ENCODE measurements at regions not wholly inside any gene's neighbourhood (a gene's known extent, or its start where the extent isn't known, plus 50 kb on each side); places are given as distances from the start of the nearest gene placed in this dataset.

DNA sequence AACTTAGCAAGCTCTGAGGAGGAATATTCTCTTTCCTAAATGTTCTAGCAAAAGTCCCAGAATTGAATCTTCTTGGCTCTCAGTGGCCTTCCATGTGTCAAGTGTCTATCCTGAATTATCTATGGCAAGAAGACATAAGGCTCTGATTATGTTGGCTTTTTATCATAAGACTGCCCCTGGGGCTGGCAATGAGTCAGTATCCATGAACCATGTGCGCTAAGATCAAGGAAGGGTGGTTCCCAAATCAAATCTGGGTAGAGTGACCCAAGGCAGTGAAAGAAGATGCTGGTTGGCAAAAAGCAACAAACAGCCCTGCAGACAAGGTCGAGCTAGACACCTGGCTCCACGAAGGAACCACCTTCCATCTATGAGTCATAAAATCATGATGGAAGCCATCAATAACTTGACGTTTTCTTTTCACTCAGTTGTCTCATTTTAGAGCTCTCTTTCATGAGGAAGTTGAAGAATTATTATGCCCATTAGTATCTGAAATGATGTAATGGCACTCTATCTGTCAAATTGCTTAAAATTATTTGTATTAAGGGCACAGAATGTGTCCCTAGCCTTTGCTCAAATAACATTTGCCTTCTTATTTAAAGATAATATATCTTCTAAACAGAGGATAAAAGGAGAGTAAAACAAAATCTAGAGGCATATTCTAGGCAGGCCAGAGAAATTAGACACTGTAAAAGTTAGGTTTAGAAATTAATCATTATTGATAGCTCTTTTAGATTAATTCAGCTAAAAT is 657.7 kb upstream of the GOT2 start:
- TF ChIP-seq POLR2A (IDR thresholded peaks at IDR 0.05; ENCODE audit: low read depth, low read length) (no peak), TAF1 (IDR thresholded peaks at IDR 0.05; ENCODE audit: borderline replicate concordance, low read depth, low read length) (no peak), POLR2AphosphoS5 (IDR thresholded peaks at IDR 0.05; ENCODE audit: low read depth, low read length) (no peak)
- no peak for FAIRE-seq
- DNase-seq (ENCODE audit: insufficient read length) = no peak

DNA sequence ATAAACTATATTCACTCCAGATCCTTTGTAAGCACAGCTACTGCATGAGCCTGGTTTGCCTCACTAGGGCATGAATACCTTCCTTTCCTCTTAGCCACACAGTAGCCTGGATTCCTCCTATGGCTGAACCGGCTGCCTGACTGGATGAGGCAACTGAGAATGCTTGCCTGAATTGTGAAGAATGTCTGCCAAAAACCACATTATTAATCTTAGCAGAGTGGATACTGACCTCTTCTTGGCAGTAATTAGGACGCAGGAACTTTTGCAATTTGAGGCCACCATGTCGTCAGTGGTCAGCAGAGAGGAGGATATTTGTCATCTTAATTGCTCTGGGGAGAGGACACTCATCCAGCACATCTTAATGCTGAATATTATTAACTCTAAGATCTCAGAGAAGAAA is 651.8 kb upstream of the GOT2 start:
- no peak for FAIRE-seq
- DNase-seq (ENCODE audit: insufficient read length) = no peak
- TF ChIP-seq TAF1 (IDR thresholded peaks at IDR 0.05; ENCODE audit: borderline replicate concordance, low read depth, low read length) (no peak), POLR2AphosphoS5 (IDR thresholded peaks at IDR 0.05; ENCODE audit: low read depth, low read length) (no peak), POLR2A (IDR thresholded peaks at IDR 0.05; ENCODE audit: low read depth, low read length) (no peak)

DNA sequence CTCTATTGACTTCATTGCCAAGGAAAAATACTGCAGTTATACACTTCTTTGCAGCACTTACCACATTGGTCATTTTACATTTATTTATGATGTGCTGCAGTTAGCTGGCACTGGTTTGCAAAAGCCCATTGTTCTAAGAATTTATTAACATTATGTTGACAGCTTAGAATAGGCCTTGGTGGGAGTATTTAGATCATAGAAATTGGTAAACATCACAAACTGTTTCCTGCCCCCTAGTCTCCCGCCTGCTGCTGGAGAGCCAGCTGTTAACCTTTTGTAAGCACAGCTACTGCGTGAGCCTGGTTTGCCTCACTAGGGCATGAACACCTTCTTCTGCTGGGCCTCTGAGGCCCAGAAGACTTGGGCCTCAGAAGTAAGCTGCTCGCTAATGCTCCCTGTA is 651.4 kb upstream of the GOT2 start:
- no peak for FAIRE-seq
- DNase-seq (ENCODE audit: insufficient read length) = no peak
- TF ChIP-seq TAF1 (IDR thresholded peaks at IDR 0.05; ENCODE audit: borderline replicate concordance, low read depth, low read length) (no peak), POLR2AphosphoS5 (IDR thresholded peaks at IDR 0.05; ENCODE audit: low read depth, low read length) (no peak), POLR2A (IDR thresholded peaks at IDR 0.05; ENCODE audit: low read depth, low read length) (no peak)

DNA sequence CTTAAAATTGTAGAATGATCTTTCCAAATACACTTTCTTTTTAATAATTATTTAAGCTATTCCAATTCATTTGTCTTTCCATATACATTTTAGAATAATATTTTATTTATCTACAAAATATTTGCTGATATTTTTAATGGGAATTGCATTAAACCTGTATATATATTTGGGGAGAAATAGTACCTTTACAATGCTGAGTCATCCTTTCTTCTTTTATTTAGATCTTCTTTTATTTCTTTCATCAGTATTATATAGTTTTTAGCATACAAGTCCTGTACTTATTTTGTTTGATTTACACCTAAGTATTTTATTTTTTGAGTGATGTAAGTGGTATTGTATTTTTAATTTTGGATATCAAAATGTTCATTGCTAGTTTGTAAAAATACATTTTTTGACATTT is 639.5 kb upstream of the GOT2 start:
- DNase-seq (ENCODE audit: insufficient read length) (no peak), FAIRE-seq (no peak)
- TF ChIP-seq POLR2A (IDR thresholded peaks at IDR 0.05; ENCODE audit: low read depth, low read length) = no peak
- TF ChIP-seq TAF1 (IDR thresholded peaks at IDR 0.05; ENCODE audit: borderline replicate concordance, low read depth, low read length) = no peak
- no peak for TF ChIP-seq POLR2AphosphoS5 (IDR thresholded peaks at IDR 0.05; ENCODE audit: low read depth, low read length)

DNA sequence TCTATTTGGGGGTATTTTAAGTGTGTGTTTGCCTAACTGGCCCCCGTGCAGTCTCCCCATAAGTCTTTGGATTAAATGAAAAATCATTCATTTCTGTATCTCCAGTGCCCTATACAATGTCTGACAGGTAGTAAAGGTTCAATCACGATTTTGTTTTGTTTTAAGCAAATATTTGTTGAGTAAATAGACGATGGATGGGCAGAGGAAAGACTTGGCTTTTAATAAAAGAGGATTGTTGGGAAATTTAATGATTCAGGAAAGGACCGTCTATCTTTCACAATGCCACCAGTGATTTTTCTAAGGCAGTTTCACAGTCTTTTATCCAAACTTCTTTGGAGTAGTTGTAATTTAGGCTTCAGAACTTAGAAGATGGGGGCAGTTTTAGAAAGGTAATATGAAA is 636.6 kb upstream of the GOT2 start:
- FAIRE-seq = no peak
- no peak for DNase-seq (ENCODE audit: insufficient read length)
- TF ChIP-seq POLR2AphosphoS5 (IDR thresholded peaks at IDR 0.05; ENCODE audit: low read depth, low read length) (no peak), TAF1 (IDR thresholded peaks at IDR 0.05; ENCODE audit: borderline replicate concordance, low read depth, low read length) (no peak), POLR2A (IDR thresholded peaks at IDR 0.05; ENCODE audit: low read depth, low read length) (no peak)

DNA sequence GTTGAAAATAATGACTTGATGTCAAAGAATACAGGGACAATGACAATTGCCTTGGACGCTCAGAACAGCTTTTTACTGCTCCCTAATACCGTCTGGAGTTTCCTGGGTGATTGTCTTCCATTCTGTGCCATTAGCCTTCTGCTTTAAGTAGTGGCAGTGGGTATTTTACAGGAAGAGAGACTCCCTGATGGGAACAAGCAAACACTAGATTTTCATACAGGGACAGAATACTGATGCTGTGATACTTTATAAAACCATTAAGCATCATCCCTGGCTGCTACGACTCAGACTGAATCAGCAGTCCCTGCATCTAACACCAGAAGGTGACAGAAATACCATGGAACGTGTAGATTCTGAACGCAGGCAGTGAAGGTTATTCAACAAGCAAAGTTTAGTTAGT is 635.4 kb upstream of the GOT2 start:
- no peak for TF ChIP-seq POLR2AphosphoS5 (IDR thresholded peaks at IDR 0.05; ENCODE audit: low read depth, low read length)
- no peak for TF ChIP-seq TAF1 (IDR thresholded peaks at IDR 0.05; ENCODE audit: borderline replicate concordance, low read depth, low read length)
- TF ChIP-seq POLR2A (IDR thresholded peaks at IDR 0.05; ENCODE audit: low read depth, low read length) = no peak
- FAIRE-seq (no peak), DNase-seq (ENCODE audit: insufficient read length) (no peak)

- TF ChIP-seq POLR2AphosphoS5 (IDR thresholded peaks at IDR 0.05; ENCODE audit: low read depth, low read length) (no peak), POLR2A (IDR thresholded peaks at IDR 0.05; ENCODE audit: low read depth, low read length) (no peak), TAF1 (IDR thresholded peaks at IDR 0.05; ENCODE audit: borderline replicate concordance, low read depth, low read length) (no peak)
- DNase-seq (ENCODE audit: insufficient read length) = no peak
- FAIRE-seq = no peak
These were observed 634.5 kb upstream of the GOT2 start for GRCh38 chr16:59368586-59368985.

GRCh38 chr16:59356709-59357108 is 622.6 kb upstream of the GOT2 start:
- TF ChIP-seq POLR2AphosphoS5 (IDR thresholded peaks at IDR 0.05; ENCODE audit: low read depth, low read length) = no peak
- TF ChIP-seq POLR2A (IDR thresholded peaks at IDR 0.05; ENCODE audit: low read depth, low read length) = no peak
- no peak for TF ChIP-seq TAF1 (IDR thresholded peaks at IDR 0.05; ENCODE audit: borderline replicate concordance, low read depth, low read length)
- DNase-seq (ENCODE audit: insufficient read length) = no peak
- no peak for FAIRE-seq

DNA sequence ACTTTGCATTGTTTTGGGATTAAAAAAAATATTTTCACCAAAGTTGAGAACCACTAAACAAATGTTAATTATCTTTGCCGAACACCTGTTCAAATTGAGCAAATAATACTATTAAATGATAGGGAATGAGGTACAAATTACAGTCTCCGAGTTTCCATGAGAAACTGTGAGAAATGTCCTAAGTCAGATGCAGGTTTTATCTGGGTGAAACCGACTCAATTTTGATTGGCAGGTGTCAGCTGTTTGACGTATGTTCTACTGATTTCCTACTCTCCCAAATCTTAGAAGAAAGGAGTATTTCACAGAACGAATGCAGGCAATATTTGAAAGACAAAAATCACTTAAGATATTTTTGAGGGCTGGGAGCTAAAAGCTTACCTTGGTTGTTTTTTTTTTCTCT is 622.0 kb upstream of the GOT2 start:
- FAIRE-seq (no peak), DNase-seq (ENCODE audit: insufficient read length) (no peak)
- TF ChIP-seq TAF1 (IDR thresholded peaks at IDR 0.05; ENCODE audit: borderline replicate concordance, low read depth, low read length) = no peak
- TF ChIP-seq POLR2AphosphoS5 (IDR thresholded peaks at IDR 0.05; ENCODE audit: low read depth, low read length) = no peak
- TF ChIP-seq POLR2A (IDR thresholded peaks at IDR 0.05; ENCODE audit: low read depth, low read length) = no peak

DNA sequence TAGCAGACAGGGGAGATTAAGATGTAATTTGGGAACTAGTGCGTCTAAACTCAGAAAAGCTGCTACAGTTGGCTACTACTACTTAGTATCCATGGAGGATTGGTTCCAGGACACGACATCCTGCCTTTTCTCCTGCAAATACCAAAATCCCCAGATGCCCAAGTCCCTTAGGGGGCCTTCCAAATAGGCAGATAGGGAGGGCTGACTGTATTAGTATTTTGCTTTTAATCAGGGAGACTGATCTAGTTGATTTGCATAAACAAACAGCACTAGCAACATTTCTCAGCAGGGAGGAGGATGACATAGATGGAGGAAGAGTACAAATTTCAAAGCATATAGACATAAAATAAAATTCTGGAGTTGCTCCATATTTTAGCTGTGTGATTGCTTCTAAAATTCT is 621.6 kb upstream of the GOT2 start:
- FAIRE-seq (no peak), DNase-seq (ENCODE audit: insufficient read length) (no peak)
- no peak for TF ChIP-seq POLR2A (IDR thresholded peaks at IDR 0.05; ENCODE audit: low read depth, low read length)
- TF ChIP-seq TAF1 (IDR thresholded peaks at IDR 0.05; ENCODE audit: borderline replicate concordance, low read depth, low read length) = no peak
- no peak for TF ChIP-seq POLR2AphosphoS5 (IDR thresholded peaks at IDR 0.05; ENCODE audit: low read depth, low read length)

DNA sequence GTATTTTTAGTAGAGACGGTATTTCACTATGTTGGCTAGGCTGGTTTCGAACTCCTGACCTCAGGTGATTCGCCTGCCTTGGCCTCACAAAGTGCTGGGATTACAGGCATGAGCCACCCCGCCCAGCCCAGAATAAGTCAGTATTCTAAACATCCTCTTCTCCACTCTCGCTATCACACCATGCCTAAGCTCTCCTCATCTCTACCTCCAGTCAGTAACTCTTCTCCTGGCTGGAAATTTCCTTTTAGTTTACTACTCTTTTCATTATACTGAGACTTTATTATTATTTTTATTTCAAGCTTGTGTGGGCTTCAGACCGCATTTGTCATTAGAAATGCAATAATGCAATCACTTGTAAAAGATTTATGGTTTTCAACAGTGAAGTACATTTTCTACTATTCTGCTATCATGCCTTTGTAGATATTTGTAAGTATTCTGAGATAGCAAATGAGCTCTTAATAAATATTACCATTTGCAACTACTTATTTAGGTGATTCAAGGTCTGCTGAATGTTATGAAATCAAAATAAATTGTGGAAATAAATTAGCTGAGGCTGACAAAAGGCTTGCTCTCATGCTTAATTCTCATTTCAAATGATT is 617.3 kb upstream of the GOT2 start:
- DNase-seq (ENCODE audit: insufficient read length) = no peak
- no peak for FAIRE-seq
- TF ChIP-seq POLR2AphosphoS5 (IDR thresholded peaks at IDR 0.05; ENCODE audit: low read depth, low read length) (no peak), TAF1 (IDR thresholded peaks at IDR 0.05; ENCODE audit: borderline replicate concordance, low read depth, low read length) (no peak), POLR2A (IDR thresholded peaks at IDR 0.05; ENCODE audit: low read depth, low read length) (no peak)

GRCh38 chr16:59350670-59351069 is 616.6 kb upstream of the GOT2 start:
- TF ChIP-seq POLR2AphosphoS5 (IDR thresholded peaks at IDR 0.05; ENCODE audit: low read depth, low read length) (no peak), TAF1 (IDR thresholded peaks at IDR 0.05; ENCODE audit: borderline replicate concordance, low read depth, low read length) (no peak)

More at GRCh38 chr16:59350670-59351069, 616.6 kb upstream of the GOT2 start:
- DNase-seq (ENCODE audit: insufficient read length) = no peak
- no peak for FAIRE-seq

Measured in GM12892 (cell line).